GM19324 (cell line): ENCODE measurements at regions not wholly inside any gene's neighbourhood (a gene's known extent, or its start where the extent isn't known, plus 50 kb on each side); places are given as distances from the start of the nearest gene placed in this dataset.
"Not testable (repeated sequence)": the region's sequence is repeated elsewhere in the genome, so short reads cannot be mapped to it uniquely, and the experiment has no call there.

Experiments
- ATAC-seq: cut with Tn5 transposase; IDR thresholded peaks from one replicate; pipeline ENCODE4 v1.9.1; 2021; ENCODE audit warnings: mild to moderate bottlenecking, moderate library complexity; ENCODE audit not compliant: unreplicated experiment, low FRiP score

DNA sequence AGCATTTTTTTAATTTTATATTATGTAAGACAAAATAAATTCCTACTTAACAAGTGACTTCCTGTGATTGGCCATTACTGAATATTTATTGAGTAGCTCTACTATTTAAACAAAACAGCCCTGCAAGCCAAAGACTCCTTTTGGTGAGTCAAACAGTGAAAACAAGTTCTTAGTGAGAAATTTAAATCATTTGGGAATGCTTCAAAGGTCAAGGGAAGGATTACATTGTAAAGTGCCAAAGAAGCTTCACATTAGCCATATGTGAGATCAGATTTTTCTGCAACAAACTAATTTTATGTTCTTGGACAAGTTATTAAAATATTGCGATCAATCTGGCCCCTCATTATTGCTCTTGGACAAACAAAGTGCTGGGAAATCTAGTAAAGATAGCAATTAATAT is 795.4 kb upstream of the MGAT4C start:
- ATAC-seq, result no peak

DNA sequence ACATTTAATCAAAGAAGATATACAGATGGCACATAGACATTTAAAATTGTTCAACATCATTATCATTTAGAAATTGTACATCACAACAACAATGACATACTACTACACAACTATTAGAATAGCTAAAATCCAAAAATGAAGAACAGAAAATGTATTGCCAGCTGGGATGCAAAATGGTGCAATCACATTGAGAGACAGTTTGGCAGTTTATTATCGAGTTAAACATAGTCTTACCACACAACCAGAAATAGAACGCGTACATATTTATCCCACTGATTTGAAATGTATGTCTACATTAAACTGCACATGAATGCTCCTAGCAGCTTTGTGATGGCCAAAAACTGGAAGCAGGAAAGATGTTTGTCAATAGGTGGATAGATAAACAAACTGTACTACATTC is 791.5 kb upstream of the MGAT4C start:
- no peak for ATAC-seq

DNA sequence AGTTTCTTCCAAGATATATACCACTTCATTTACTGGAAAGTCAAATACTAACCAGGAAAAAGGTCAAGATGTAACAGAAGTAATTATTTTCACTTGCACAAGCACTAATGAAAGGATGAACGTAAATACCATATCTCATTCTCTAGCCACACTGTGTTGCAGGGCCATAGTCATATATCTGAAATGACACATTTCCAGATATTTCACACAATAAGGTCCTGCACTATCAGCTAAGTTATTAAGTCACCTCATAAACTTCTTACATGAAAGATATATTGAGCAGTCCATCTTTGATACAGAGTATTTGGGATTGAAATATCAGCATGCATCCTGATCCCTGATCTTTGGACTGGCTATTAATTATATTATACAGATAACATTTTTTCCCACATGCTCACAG is 783.3 kb upstream of the MGAT4C start:
- no peak for ATAC-seq

DNA sequence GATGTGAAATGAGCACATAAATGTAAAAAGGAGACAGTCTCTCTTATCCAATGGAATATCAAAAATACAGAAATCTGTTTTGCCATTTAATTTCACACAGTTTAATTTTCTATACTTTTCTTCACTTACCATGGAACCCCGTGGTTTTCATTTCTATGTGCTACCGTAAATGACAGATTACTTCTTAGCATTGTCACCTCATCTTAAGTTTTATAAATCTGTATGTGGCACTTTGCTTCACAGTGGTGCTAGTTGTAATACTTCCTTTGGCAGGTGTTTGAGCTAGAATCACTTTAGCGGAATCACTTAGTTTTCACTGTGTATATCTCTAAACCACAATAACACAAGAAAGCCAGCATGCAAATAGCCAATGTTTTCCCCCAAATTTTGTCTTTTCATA is 781.9 kb upstream of the MGAT4C start:
- no peak for ATAC-seq

DNA sequence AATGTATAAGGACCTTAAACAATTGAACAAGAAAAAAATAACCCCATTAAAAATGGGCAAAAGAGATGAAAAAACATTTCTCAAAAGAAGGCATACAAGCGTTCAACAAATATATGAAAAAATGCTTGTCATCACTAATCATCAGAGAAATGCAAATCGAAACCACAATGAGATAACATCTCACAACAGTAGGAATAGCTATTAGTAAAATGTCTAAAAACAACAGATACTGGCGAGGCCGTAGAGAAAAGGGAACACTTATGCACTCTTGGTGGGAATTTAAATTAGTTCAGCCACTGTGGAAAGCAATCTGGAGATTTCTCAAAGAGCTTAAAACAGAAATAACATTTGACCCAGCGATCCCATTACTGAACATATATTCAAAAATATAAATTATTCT is 769.8 kb upstream of the MGAT4C start:
- no peak for ATAC-seq

DNA sequence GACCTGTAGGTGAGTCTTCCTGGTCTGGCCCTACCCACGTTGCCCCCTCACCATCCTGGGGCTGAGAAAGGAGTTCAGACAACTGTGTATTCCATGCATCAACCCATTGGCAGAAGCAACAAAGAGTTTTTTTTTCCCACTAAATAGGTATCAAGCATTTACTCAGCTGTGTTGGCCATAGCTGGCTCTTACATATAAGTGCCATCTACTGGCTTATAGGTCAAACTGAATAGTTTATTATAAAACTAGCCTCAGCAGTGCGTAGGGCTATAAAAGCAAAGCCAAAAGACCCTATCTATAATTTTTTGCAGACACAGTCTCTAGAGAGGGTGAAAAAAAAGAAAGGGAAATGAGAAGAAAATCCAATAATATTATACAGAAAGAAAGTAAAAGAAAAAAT is 765.2 kb upstream of the MGAT4C start:
- no peak for ATAC-seq

DNA sequence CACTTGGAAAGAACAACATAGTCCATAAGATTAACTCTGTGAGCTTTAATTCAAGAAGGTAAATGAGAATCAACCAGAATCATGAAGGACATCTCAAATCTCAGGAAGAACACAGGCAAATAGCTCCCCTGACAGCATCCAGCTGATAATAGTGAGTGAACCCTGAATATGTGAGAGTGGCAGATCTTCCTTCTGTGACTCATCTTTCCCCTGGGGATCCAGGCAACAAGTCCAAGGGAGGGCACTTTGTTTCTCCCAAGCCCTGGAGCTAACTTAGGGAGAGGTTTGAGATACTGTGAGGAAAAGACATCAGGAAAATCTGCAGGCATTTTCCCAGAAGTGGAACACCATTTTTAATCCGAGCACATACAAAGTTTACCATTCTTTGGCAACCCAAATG is 763.9 kb upstream of the MGAT4C start:
- no peak for ATAC-seq

DNA sequence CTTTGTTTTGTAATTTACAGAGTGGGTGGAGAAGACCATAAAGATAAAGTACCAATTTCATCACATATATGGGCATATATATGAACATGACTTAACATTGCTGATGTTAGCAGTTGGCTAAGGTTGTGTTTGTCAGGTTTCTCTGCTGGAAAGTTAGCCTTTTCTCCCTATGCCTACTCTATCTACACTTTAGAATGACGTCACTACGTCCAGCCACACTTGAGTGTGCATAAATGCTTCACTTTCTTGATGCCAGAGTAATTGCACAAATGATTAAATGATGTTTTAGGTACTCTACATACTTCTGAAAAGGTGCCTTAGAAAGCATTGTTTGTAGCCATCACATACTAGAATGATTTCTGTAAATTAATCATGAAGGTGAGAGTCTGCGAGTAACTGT is 759.2 kb upstream of the MGAT4C start:
- no peak for ATAC-seq

DNA sequence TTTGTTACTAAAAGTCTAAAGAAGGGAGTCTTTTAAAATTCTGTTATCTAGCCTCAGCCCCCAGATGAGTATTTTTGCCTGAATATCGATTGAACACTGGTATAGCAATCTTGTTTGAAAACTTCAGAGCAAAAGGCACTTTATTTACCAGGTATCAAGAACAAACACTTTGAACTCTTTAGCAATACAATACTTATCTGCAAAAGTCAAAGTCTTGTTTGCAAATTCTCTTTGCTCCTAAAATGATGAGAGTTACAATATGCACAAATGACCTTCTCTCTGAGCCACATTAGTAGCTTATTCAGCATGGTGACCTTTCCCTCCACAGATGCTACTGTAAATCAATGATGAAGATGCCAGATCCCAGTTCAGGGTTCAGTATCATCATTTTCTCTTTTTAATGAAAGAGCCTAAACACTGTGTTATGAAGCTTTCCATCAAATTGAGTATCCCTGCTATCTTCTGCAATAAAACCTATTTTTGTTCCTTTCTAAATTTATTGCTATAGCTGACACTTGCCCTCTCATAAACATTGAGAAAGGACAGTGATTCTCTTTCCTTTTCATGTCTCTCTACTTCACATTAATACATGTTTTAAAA is 752.7 kb upstream of the MGAT4C start:
- no peak for ATAC-seq

DNA sequence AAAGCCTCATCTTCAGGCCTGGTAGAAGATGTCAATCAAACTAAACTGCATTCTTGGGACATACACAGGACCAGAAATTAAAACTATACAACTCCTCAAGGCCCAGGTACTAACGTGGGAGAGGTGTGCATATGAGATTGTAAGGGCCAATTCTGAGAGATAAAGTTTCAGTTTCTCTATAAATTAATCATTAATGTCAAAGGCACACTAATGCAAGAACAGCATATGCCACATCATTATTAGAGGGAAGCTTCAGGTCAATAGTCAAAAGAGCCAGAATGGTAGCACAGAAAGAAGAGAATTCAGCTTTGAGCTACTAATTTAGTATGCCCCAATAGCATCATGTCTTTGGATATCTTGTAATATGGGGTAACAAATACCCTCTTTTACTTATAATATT is 744.9 kb upstream of the MGAT4C start:
- ATAC-seq, result no peak

DNA sequence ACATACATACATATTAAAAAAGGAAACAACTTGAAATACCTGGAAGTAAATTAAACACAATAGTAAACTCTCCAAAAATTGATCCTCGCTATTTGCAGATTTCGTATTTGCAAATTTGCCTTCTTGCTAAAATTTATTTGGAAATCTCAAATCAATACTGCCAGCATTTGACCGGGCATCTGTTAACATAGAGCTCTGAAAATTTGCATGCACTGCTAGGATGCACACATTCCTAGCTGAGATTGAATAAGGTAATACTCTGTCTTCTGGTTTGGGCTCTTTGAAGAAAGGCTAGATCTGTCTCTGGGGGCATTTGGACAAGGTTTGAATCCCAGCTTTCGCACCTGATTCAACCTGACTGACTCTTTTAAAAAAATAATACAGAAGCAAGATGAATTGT is 729.1 kb upstream of the MGAT4C start:
- no peak for ATAC-seq

DNA sequence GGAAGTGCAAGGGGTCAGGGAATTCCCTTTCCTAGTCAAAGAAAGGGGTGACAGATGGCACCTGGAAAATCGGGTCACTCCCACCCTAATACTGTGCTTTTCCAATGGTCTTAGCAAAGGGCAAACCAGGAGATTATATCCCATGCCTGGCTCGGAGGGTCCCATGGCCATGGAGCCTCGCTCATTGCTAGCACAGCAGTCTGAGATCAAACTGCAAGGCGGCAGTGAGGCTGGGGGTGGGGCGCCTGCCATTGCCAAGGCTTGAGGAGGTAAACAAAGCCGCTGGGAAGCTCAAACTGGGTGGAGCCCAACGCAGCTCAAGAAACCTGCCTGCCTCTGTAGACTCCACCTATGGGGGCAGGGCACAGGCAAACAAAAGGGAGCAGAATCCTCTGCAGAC is 714.4 kb upstream of the MGAT4C start:
- ATAC-seq, result not testable (repeated sequence)

DNA sequence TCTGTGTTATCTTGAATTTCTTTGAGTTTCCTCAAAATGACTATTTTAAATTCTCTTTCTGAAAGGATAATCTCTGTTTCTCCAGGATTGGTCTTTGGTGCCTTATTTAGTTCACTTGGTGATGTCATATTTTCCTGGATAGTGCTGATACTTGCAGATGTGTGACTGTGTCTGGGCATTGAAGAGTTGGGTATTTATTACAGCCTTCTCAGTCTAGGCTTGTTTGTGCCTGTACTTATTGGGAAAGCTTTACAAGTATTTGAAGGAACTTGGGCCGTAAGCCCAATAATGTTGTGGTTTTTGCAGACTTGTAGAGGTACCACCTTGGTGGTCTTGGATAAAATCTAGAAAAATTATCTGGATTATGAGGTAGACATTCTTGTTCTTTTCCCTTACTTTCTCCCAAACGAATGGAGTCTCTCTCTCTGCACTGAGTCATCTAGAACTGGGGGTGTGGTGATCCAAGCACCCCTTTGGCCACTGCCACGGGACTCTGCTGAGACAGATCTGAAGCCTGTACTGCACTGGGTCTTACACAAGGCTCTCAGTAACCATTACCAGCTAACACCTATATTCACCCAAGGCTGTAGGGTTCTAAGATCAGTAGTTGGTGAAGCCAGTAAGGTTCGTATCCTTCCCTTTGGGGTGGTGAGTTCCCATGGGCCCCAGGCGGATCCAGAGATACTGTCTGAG is 703.7 kb upstream of the MGAT4C start:
- no peak for ATAC-seq

DNA sequence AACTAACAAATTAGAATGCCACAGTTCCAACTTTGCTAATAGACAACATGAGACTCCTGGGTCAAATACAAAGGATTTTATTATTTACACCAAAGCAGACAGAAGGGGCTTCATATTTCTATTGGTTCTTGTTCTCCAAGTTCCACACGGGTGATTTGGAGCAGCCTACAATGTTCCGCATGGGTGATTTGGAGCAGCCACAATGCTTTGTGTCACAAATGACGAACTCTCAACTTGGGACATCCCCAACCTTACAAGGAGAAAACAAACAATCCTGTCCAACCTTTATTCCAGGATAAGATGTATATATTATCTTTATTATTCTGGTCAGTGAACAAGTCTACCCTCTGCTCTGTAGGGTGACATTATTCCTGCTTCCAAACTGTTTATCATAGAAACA is 694.3 kb upstream of the MGAT4C start:
- no peak for ATAC-seq

DNA sequence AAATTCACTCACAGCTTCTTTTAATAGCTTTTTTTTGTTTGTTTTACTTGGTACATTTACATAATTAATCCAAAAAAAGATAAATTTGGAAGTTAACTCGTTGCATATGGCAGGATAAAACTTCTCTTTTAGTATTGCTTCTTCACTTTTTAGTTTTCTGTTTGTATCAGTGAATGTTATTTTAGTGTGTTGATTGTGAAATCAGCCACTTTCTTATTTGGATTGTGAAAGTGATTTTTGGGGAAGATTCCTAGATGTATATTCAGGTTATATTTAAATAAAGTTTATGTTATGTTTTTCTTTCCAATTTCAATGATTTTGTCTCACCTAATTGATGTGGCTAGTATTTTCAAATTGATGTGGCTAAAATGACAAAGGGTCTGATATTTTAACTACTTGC is 693.9 kb upstream of the MGAT4C start:
- ATAC-seq, result no peak

DNA sequence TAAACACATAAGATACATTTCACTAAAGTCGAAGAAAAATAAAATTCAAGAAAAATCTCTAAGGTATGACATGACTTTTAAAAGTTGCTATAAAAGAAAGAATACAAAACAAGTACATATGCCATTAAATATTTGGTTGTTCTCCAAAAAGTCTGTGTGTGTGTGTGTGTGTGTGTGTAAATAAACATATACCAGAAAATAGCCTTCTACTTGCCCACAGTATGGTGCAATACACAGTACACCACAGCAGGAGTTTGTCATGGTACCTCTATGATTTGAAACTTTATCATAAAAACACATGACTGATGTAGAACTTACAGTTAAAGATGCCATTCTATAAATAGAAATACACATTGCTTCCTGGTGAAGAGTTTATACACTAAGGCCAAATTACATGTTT is 692.7 kb upstream of the MGAT4C start:
- no peak for ATAC-seq

DNA sequence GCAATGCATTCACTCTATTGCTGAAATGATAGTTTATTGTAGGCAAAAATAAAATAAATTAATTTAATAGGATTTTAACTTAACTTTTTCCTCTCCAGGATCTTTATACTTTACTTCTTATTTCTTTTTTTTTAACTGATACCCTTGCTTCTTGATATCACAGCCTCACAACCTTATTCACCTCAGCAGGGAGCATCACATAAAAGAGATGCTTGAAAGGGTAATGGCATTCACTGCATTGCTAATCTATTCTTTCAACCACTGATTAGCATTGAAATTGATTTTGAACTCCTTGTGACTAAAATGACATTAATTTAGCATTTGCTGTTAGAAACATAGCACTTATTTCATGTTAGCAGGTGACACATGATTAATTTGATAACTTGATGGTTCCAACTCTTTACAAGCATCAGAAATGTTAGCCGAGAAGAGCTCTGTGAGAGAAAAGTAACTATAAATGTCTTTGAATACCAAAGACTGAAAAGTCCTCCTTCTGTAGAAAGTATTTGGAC is 689.5 kb upstream of the MGAT4C start:
- no peak for ATAC-seq

DNA sequence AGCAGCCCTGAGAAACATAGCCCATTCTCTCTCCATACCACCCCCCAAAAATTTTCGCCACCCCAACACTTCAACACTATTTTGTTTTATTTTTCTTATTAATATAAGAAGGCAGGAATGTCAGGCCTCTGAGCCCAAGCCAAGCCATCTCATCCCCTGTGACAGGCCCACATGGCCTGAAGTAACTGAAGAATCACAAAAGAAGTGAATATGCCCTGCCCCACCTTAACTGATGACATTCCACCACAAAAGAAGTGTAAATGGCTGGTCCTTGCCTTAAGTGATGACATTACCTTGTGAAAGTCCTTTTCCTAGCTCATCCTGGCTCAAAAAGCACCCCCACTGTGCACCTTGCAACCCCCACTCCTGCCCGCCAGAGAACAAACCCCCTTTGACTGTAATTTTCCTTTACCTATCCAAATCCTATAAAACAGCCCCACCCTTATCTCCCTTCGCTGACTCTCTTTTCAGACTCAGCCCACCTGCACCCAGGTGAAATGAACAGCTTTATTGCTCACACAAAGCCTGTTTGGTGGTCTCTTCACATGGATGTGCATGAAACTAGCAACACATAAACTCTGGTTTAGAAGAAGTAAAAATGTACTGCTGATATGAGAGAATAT is 688.1 kb upstream of the MGAT4C start:
- ATAC-seq, result not testable (repeated sequence)

DNA sequence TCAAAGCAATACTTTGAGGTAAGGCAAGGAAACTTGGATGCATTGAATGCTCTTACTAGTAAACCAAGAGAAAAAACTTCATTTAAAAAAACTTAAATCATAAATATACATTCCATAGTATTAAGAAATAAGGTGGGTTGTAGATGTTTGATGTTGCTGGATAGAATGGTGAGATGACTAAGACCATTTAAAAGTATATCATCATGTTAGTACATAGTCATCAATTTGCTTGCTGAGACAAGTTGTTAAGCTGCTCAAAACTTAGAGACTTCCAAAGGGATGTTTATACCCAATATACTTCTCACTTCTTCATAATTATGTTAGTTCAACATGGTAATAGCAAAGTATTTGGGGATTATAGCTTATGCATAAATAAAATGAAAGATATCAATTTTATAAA is 675.5 kb upstream of the MGAT4C start:
- no peak for ATAC-seq

DNA sequence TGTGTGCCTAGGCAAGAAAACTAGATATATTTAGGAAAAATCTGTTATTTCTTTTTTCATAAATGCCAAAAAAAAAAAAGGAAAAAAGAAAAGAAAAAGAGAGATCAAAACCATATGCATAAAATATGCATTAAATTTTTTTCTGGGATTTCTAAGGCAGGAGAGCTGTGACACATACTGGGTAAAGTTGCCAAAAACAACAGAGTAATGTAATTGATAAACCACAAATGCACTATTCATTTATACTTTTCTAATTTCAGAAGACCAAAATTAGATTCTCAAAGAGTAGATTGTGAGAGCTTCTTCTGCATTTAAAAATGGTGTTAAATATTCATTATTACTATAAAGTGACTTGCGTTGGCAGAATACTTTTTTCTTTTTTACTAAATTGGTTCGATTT is 673.8 kb upstream of the MGAT4C start:
- no peak for ATAC-seq

DNA sequence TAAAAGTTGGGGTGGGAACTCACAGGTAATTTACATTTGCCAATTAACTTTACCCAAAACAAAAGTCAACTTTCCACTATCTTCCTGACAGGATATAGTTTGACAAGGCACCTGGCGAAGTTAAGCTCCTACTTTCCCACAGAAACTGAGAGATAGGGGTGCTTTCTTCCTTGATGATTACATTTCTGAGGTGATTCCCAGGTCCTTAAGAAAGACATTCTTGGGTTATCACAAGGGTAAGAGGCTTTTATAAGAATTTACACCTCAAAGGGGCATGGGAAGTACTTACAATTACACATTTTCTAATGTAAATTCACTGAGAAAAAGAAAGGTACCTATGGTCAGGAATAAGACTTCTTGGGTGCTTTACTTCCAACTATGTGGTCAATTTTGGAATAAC is 660.9 kb upstream of the MGAT4C start:
- ATAC-seq, result no peak

DNA sequence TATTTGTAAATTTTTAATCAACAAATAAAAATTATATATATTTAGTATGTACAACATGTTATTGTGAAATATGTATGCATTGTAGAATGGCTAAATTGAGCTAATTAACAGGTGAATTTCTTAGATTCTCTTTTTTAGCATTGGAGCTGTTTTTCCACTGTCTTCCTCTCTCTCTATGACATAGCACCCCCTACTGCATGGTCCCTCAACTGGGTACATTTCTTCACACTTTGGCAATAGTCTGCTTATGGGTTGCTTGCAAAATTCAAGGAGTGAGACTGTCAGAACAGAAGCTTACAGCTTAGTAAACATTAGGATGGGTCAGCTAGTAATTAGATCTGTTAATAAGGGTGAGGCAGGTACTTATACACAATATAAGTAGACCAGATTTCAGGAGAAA is 658.5 kb upstream of the MGAT4C start:
- ATAC-seq, result no peak
